HCT116 (cell line): ENCODE measurements at regions not wholly inside any gene's neighbourhood (a gene's known extent, or its start where the extent isn't known, plus 50 kb on each side); places are given as distances from the start of the nearest gene placed in this dataset.

Experiments
- ATAC-seq: fragments of 200-7000 bp; cut with Tn5 transposase; 2 replicates; pipeline ENCODE4 v1.9.1; 2020; ENCODE audit warnings: mild to moderate bottlenecking, moderate library complexity
- BruUV-seq: library from RNA; stranded (reverse); fragments of 400-500 nt; replicated peaks from 2 replicates; lab custom pipeline; 2021; lab: Mats Ljungman, UMichigan
- CTCF ChIA-PET: fragments of 300-600 bp; sonication (Branson Sonifier 250); formaldehyde crosslinking; loops from one replicate; lab custom pipeline; 2021; ENCODE audit warnings: antibody characterized with exemption; lab: Charles Lee
- POLR2A ChIA-PET: fragments of 300-600, 350-600 bp; sonication (Branson Sonifier 250); formaldehyde crosslinking; loops from one replicate; lab custom pipeline; 2021; ENCODE audit warnings: antibody characterized with exemption; lab: Charles Lee
- RAD21 ChIA-PET, 2 experiments: fragments of 300-600 bp; sonication (Branson Sonifier 250); formaldehyde crosslinking; loops; one replicate each; lab custom pipeline; 2023; ENCODE audit warnings: low total read pairs in 2 of 2; ENCODE audit not compliant: uncharacterized antibody in 2 of 2, unreplicated experiment in 2 of 2, low non-redundant PET in 1 of 2; lab: Charles Lee
- DNase-seq: peaks from one replicate; pipeline ENCODE4 v3.0.0-alpha.2; 2010; ENCODE audit warnings: low read depth, low spot score
- H2AFZ ChIP-seq: fragments of 200-600 bp; shearing (Covaris generic), sonication (generic); 2 replicates; pipeline ENCODE4 v1.6.1; 2017; ENCODE audit warnings: low read depth, mixed run types, mixed read lengths, antibody characterized with exemption, low read length; ENCODE audit not compliant: poor library complexity, severe bottlenecking
- H3K27ac ChIP-seq: 2 replicates; pipeline ENCODE4 v1.5.1; 2012; ENCODE audit warnings: low read depth, low read length
- H3K27me3 ChIP-seq: fragments of 200-600 bp; sonication (generic); 2 replicates; pipeline ENCODE4 v1.6.1; 2016; ENCODE audit warnings: mixed run types, low read length, mixed read lengths; ENCODE audit not compliant: insufficient read depth
- H3K36me3 ChIP-seq, 2 experiments: fragments of 200-500 bp in 1 of 2; fragments of 200-600 bp in 1 of 2; sonication (Bioruptor generic) in 1 of 2; sonication (generic) in 1 of 2; 2 replicates each; pipeline versions ENCODE4 v1.5.1 to v1.6.1; 2014 to 2016; ENCODE audit warnings: low read length in 2 of 2, inconsistent platforms in 1 of 2, mixed read lengths in 1 of 2, mixed run types in 1 of 2; ENCODE audit not compliant: insufficient read depth in 2 of 2, control insufficient read depth in 1 of 2
- H3K4me1 ChIP-seq, 2 experiments: fragments of 200-600 bp in 1 of 2; sonication (generic) in 1 of 2; 2 replicates each; pipeline versions ENCODE4 v1.5.1 to v1.6.1; 2012 to 2017; ENCODE audit warnings: low read length in 2 of 2, inconsistent platforms in 1 of 2, mild to moderate bottlenecking in 1 of 2, mixed read lengths in 1 of 2, mixed run types in 1 of 2, moderate library complexity in 1 of 2; ENCODE audit not compliant: insufficient read depth in 2 of 2, control insufficient read depth in 1 of 2
- H3K4me2 ChIP-seq: fragments of 200-600 bp; sonication (generic); 2 replicates; pipeline ENCODE4 v1.6.1; 2017; ENCODE audit warnings: mixed run types, low read length, mixed read lengths
- H3K4me3 ChIP-seq, 2 experiments: fragments of 200-600 bp in 1 of 2; sonication (generic) in 1 of 2; replicated peaks in 1 of 2; 2 replicates each; pipeline ENCODE4 v1.5.1; 2011 to 2016; ENCODE audit warnings: low read length in 2 of 2, control low read depth in 1 of 2, low read depth in 1 of 2, mild to moderate bottlenecking in 1 of 2, mixed read lengths in 1 of 2, mixed run types in 1 of 2
- H3K79me2 ChIP-seq: fragments of 200-600 bp; sonication (generic); 2 replicates; pipeline ENCODE4 v1.6.1; 2017; ENCODE audit warnings: mild to moderate bottlenecking, mixed run types, low read length, moderate library complexity, mixed read lengths; ENCODE audit not compliant: insufficient read depth
- H3K9ac ChIP-seq: fragments of 200-600 bp; sonication (generic); 2 replicates; pipeline ENCODE4 v1.6.1; 2016; ENCODE audit warnings: low read length, mixed read lengths
- H3K9me2 ChIP-seq: fragments of 200-600 bp; sonication (generic), shearing (Covaris generic); 2 replicates; pipeline ENCODE4 v1.6.1; 2017; ENCODE audit warnings: mixed run types, mild to moderate bottlenecking, moderate library complexity; ENCODE audit not compliant: insufficient read depth
- H3K9me3 ChIP-seq, 2 experiments: fragments of 200-500 bp in 1 of 2; fragments of 200-600 bp in 1 of 2; sonication (Bioruptor generic) in 1 of 2; sonication (generic) in 1 of 2; 2 replicates each; pipeline ENCODE4 v1.6.1; 2014 to 2017; ENCODE audit warnings: low read length in 2 of 2, mixed read lengths in 2 of 2, inconsistent platforms in 1 of 2, low read depth in 1 of 2, mild to moderate bottlenecking in 1 of 2, mixed run types in 1 of 2, moderate library complexity in 1 of 2; ENCODE audit not compliant: control insufficient read depth in 1 of 2, insufficient read depth in 1 of 2
- H4K20me1 ChIP-seq: fragments of 200-600 bp; sonication (generic), shearing (Covaris generic); 2 replicates; pipeline ENCODE4 v1.6.1; 2017; ENCODE audit warnings: mixed run types, mild to moderate bottlenecking, moderate library complexity; ENCODE audit not compliant: insufficient read depth
- FOSL1 ChIP-seq: IDR thresholded peaks from 2 replicates; pipeline ENCODE4 v1.6.1; 2012; ENCODE audit warnings: low read depth
- POLR2A ChIP-seq: IDR thresholded peaks from 2 replicates; pipeline ENCODE4 v1.7.0; 2011; ENCODE audit warnings: borderline replicate concordance; ENCODE audit not compliant: insufficient read depth, insufficient read length; ENCODE audit errors: extremely low read depth
- YY1 ChIP-seq: IDR thresholded peaks from 2 replicates; pipeline ENCODE4 v1.6.1; 2011; ENCODE audit warnings: low read length, low read depth, moderate library complexity, mild to moderate bottlenecking; ENCODE audit not compliant: insufficient replicate concordance; ENCODE audit errors: extremely low read depth
- ZFX ChIP-seq: fragments of 450-650 bp; IDR thresholded peaks from 2 replicates; pipeline ENCODE4 v1.6.1; 2017
- ZNF274 ChIP-seq: fragments of 200-500 bp; sonication (Bioruptor generic); IDR thresholded peaks from 2 replicates; pipeline ENCODE4 v1.6.1; 2014; ENCODE audit warnings: mild to moderate bottlenecking, low read depth, low read length, inconsistent platforms
- intact Hi-C: fragments of 100-400 bp; cut with micrococcal nuclease; formaldehyde crosslinking; loops from 2 replicates; pipeline ENCODE4 v1.10.0; 2022
- TF ChIP-seq, protein P1 (sequence below), 3 experiments: fragments of 200-600 bp in 1 of 3; sonication (generic) in 1 of 3; IDR thresholded peaks in 2 of 3; conservative IDR thresholded peaks in 1 of 3; 2 replicates each; pipeline ENCODE4 v1.5.1; 2012 to 2017; ENCODE audit warnings: low read depth in 2 of 3, low read length in 2 of 3, antibody characterized with exemption in 1 of 3, borderline replicate concordance in 1 of 3, control low read depth in 1 of 3, mild to moderate bottlenecking in 1 of 3, mixed read lengths in 1 of 3, mixed run types in 1 of 3, moderate library complexity in 1 of 3; ENCODE audit not compliant: insufficient read depth in 1 of 3

DNA sequence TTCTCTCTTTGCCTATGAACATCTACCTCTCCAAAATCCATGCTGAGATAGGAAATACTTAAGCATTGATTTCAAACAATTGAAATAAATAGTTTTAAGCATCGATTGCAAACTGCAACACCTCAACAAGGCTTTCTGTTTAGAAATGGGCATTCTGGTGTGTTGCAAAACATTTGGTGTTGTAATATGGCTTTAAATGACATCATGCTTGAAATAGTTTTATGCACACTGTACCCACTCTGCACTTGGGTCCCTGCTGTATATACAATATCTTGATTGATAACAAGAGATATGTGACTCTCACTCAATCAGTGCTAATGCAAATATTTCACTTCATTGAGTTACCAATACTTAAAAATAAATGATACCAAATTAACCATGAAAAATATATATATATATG is 964.9 kb upstream of the GRIA3 start:
- CTCF ChIA-PET: no interaction called here
- no peak for DNase-seq

DNA sequence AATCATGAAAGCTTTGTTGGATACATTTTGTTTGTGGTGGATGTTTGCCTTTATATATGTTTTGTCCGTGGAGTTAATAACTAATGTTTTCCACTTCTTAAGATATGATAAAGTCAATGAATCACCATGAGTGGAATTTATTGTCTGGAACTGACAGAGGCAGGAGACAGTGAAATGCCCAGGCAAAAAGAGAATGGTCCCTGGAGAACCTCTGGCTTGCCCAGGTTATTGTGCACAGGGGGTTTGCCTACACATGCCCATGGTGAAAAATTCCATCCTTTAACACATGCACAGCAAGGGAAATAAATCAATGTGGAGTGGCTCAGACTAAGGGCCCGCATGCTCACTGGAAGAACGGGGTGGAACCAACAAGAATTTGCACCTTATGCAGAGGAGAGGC is 964.3 kb upstream of the GRIA3 start:
- POLR2A ChIA-PET: no interaction called here
- no peak for DNase-seq
- H4K20me1 ChIP-seq: no peaks in the 10 kb centered on the region
- intact Hi-C loops: no loop called here
- H3K36me3 ChIP-seq: no peaks in the 10 kb centered on the region
- RAD21 ChIA-PET: no interaction called here
- H2AFZ ChIP-seq: no peak overlapping the region
- no peak overlapping the region for H3K4me3 ChIP-seq
- no peaks in the 10 kb centered on the region for H3K9me3 ChIP-seq
- no peak overlapping the region for H3K27ac ChIP-seq
- no peaks in the 10 kb centered on the region for H3K9me2 ChIP-seq
- ATAC-seq: no peak
- TF ChIP-seq FOSL1 (no peak), ZNF274 (no peak), POLR2A (no peak), YY1 (no peak), ZFX (no peak)
- no peaks in the 10 kb centered on the region for H3K79me2 ChIP-seq
- BruUV-seq: no TSS peak
- CTCF ChIA-PET: no interaction called here
- no peak overlapping the region for H3K4me2 ChIP-seq
- no peak overlapping the region for H3K9ac ChIP-seq
- no peaks in the 10 kb centered on the region for H3K4me1 ChIP-seq
- no peaks in the 10 kb centered on the region for H3K27me3 ChIP-seq

More for the DNA sequence above, 964.9 kb upstream of the GRIA3 start:
- H3K9me3 ChIP-seq: no peaks in the 10 kb centered on the region
- no peaks in the 10 kb centered on the region for H3K36me3 ChIP-seq
- H3K4me3 ChIP-seq: no peak overlapping the region
- ChIA-PET RAD21 (no interaction called here), POLR2A (no interaction called here)
- no peaks in the 10 kb centered on the region for H3K4me1 ChIP-seq
- H3K9ac ChIP-seq: no peak overlapping the region
- H3K27ac ChIP-seq: no peak overlapping the region
- H4K20me1 ChIP-seq: no peaks in the 10 kb centered on the region
- BruUV-seq: no TSS peak
- H3K9me2 ChIP-seq: no peaks in the 10 kb centered on the region
- no peaks in the 10 kb centered on the region for H3K79me2 ChIP-seq
- no peak for ATAC-seq
- no peak for TF ChIP-seq ZFX
- TF ChIP-seq, protein P1, sequence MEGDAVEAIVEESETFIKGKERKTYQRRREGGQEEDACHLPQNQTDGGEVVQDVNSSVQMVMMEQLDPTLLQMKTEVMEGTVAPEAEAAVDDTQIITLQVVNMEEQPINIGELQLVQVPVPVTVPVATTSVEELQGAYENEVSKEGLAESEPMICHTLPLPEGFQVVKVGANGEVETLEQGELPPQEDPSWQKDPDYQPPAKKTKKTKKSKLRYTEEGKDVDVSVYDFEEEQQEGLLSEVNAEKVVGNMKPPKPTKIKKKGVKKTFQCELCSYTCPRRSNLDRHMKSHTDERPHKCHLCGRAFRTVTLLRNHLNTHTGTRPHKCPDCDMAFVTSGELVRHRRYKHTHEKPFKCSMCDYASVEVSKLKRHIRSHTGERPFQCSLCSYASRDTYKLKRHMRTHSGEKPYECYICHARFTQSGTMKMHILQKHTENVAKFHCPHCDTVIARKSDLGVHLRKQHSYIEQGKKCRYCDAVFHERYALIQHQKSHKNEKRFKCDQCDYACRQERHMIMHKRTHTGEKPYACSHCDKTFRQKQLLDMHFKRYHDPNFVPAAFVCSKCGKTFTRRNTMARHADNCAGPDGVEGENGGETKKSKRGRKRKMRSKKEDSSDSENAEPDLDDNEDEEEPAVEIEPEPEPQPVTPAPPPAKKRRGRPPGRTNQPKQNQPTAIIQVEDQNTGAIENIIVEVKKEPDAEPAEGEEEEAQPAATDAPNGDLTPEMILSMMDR (IDR thresholded peaks at IDR 0.05 in 2 of 3, conservative IDR thresholded peaks at IDR 0.05 in 1 of 3; ENCODE audit: borderline replicate concordance in 1 of 3, insufficient read depth in 1 of 3, low read depth in 2 of 3, low read length in 2 of 3): no peak
- no peaks in the 10 kb centered on the region for H3K27me3 ChIP-seq
- H3K4me2 ChIP-seq: no peak overlapping the region
- H2AFZ ChIP-seq: no peak overlapping the region
- intact Hi-C loops: no loop called here
